ENCODE measurements at regions not wholly inside any gene's neighbourhood (a gene's known extent, or its start where the extent isn't known, plus 50 kb on each side); places are given as distances from the start of the nearest gene placed in this dataset.

- TF ChIP-seq CTCF (conservative IDR thresholded peaks at IDR 0.05; ENCODE audit: low read depth in 2 of 2) (no peak), POLR2AphosphoS5 (IDR thresholded peaks at IDR 0.05; ENCODE audit: low read depth) (no peak), REST (IDR thresholded peaks at IDR 0.05; ENCODE audit: unreplicated experiment) (no peak), EZH2 (IDR thresholded peaks at IDR 0.05; ENCODE audit: low read depth, unreplicated experiment) (no peak)
These were observed 217.1 kb upstream of the KIRREL3 start for GRCh38 chr11:127217452-127218274.

Measured in GM23338 (cell line).